PC-9 (cell line): ENCODE measurements at regions not wholly inside any gene's neighbourhood (a gene's known extent, or its start where the extent isn't known, plus 50 kb on each side); places are given as distances from the start of the nearest gene placed in this dataset.

Experiments used
- BruUV-seq: library from RNA; stranded (reverse); fragments of 400-500 nt; replicated peaks from 2 replicates; lab custom pipeline; 2021; lab: Mats Ljungman, UMichigan
- CTCF ChIA-PET: fragments of 300-600 bp; sonication (Branson Sonifier 250); formaldehyde crosslinking; loops from one replicate; lab custom pipeline; 2022; ENCODE audit warnings: antibody characterized with exemption; lab: Charles Lee
- POLR2A ChIA-PET: fragments of 300-600 bp; sonication (Branson Sonifier 250); formaldehyde crosslinking; loops from one replicate; lab custom pipeline; 2022; ENCODE audit warnings: antibody characterized with exemption; ENCODE audit not compliant: unreplicated experiment; lab: Charles Lee
- DNase-seq, 2 experiments: peaks; one replicate each; pipeline versions ENCODE4 v3.0.0 to v3.0.0-alpha.2; 2015 to 2022; ENCODE audit warnings: mixed read lengths in 1 of 2
- H2AFZ ChIP-seq: fragments of 200-600 bp; sonication (generic); 2 replicates; pipeline ENCODE4 v1.8.1; 2017; ENCODE audit warnings: antibody characterized with exemption
- H3F3A ChIP-seq: fragments of 200-600 bp; sonication (generic); 2 replicates; pipeline ENCODE4 v1.8.1; 2017; ENCODE audit warnings: antibody characterized with exemption, mild to moderate bottlenecking, low read depth; ENCODE audit not compliant: insufficient read depth
- H3K27ac ChIP-seq: fragments of 200-600 bp; sonication (generic); 2 replicates; pipeline ENCODE4 v1.6.1; 2016; ENCODE audit warnings: mixed run types
- H3K27me3 ChIP-seq: fragments of 200-600 bp; sonication (generic); 2 replicates; pipeline ENCODE4 v1.6.1; 2016; ENCODE audit warnings: low read depth, mixed run types; ENCODE audit not compliant: insufficient read depth
- H3K36me3 ChIP-seq: fragments of 200-600 bp; sonication (generic); 2 replicates; pipeline ENCODE4 v1.6.1; 2016; ENCODE audit warnings: low read depth, mixed run types
- H3K4me1 ChIP-seq: fragments of 200-600 bp; sonication (generic); replicated peaks from 2 replicates; pipeline ENCODE4 v1.6.1; 2016; ENCODE audit warnings: mixed run types; ENCODE audit not compliant: insufficient read depth
- H3K4me2 ChIP-seq: fragments of 200-600 bp; sonication (generic); 2 replicates; pipeline ENCODE4 v1.6.1; 2017; ENCODE audit warnings: mixed run types
- H3K4me3 ChIP-seq: fragments of 200-600 bp; sonication (generic); 2 replicates; pipeline ENCODE4 v1.6.1; 2016; ENCODE audit warnings: mixed run types
- H3K79me2 ChIP-seq: fragments of 200-600 bp; sonication (generic); 2 replicates; pipeline ENCODE4 v1.6.1; 2017; ENCODE audit warnings: low read depth, mixed run types
- H3K9me2 ChIP-seq: fragments of 200-600 bp; sonication (generic); 2 replicates; pipeline ENCODE4 v1.8.1; 2017; ENCODE audit warnings: mild to moderate bottlenecking; ENCODE audit not compliant: insufficient read depth
- H3K9me3 ChIP-seq: fragments of 200-600 bp; sonication (generic); 2 replicates; pipeline ENCODE4 v1.8.1; 2016; ENCODE audit warnings: low read depth; ENCODE audit not compliant: insufficient read depth
- H4K20me1 ChIP-seq: fragments of 200-600 bp; sonication (generic); 2 replicates; pipeline ENCODE4 v1.8.1; 2017; ENCODE audit not compliant: insufficient read depth
- EZH2 ChIP-seq: fragments of 200-600 bp; sonication (generic); IDR thresholded peaks from 2 replicates; pipeline ENCODE4 v1.8.0; 2017; ENCODE audit warnings: antibody characterized with exemption, low read depth
- intact Hi-C: fragments of 100-400 bp; cut with micrococcal nuclease; formaldehyde crosslinking; loops from one replicate; pipeline ENCODE4 v1.10.0; 2022; ENCODE audit not compliant: unreplicated experiment
- TF ChIP-seq, protein P1 (sequence below): fragments of 200-600 bp; sonication (generic); conservative IDR thresholded peaks from 2 replicates; pipeline ENCODE4 v1.6.1; 2017; ENCODE audit warnings: mixed run types, antibody characterized with exemption, mild to moderate bottlenecking, moderate library complexity

- no peaks in the 10 kb centered on the region for H3K27me3 ChIP-seq
- peak overlapping the region; percentile 98 for H3K27ac ChIP-seq
- H3K4me1 ChIP-seq, result peaks cover 37% of the 10 kb centered on the region
- H3K9me3 ChIP-seq, result peaks cover 7% of the 10 kb centered on the region; the same call in 1 of the 2 replicates
- no peak for TF ChIP-seq EZH2
- TF ChIP-seq, protein P1, sequence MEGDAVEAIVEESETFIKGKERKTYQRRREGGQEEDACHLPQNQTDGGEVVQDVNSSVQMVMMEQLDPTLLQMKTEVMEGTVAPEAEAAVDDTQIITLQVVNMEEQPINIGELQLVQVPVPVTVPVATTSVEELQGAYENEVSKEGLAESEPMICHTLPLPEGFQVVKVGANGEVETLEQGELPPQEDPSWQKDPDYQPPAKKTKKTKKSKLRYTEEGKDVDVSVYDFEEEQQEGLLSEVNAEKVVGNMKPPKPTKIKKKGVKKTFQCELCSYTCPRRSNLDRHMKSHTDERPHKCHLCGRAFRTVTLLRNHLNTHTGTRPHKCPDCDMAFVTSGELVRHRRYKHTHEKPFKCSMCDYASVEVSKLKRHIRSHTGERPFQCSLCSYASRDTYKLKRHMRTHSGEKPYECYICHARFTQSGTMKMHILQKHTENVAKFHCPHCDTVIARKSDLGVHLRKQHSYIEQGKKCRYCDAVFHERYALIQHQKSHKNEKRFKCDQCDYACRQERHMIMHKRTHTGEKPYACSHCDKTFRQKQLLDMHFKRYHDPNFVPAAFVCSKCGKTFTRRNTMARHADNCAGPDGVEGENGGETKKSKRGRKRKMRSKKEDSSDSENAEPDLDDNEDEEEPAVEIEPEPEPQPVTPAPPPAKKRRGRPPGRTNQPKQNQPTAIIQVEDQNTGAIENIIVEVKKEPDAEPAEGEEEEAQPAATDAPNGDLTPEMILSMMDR, result no peak
- peak overlapping the region; percentile 48 for H2AFZ ChIP-seq
- no peaks in the 10 kb centered on the region for H3K36me3 ChIP-seq
- H3K79me2 ChIP-seq, result no peaks in the 10 kb centered on the region
- DNase-seq, result peak; percentile 55 to 88
- ChIA-PET POLR2A (interaction anchor here (0.6 to 0.7 kb wide), 2 partner anchors 13 to 236 kb away, joined by 3 to 5 read pairs; no protein-coding TSS in a partner anchor), CTCF (interaction anchor here (0.6 kb wide), 1 partner anchor 91 kb away, joined by 4 read pairs; no protein-coding TSS in a partner anchor)
- peaks cover 18% of the 10 kb centered on the region for H3F3A ChIP-seq
- H3K9me2 ChIP-seq, result no peaks in the 10 kb centered on the region
- peak overlapping the region; percentile 31; the same call in 1 of the 2 replicates for H3K4me3 ChIP-seq
- intact Hi-C loops, result loop anchor here (1.0 kb wide), 2 partner anchors 31 to 101 kb away; no protein-coding TSS in a partner anchor
- H3K4me2 ChIP-seq, result peak overlapping the region; percentile 71
- BruUV-seq, result no TSS peak
- H4K20me1 ChIP-seq, result no peaks in the 10 kb centered on the region
Observed at GRCh38 chr9:90331826-90332575, 310.6 kb downstream of the DIRAS2 start.

DNA sequence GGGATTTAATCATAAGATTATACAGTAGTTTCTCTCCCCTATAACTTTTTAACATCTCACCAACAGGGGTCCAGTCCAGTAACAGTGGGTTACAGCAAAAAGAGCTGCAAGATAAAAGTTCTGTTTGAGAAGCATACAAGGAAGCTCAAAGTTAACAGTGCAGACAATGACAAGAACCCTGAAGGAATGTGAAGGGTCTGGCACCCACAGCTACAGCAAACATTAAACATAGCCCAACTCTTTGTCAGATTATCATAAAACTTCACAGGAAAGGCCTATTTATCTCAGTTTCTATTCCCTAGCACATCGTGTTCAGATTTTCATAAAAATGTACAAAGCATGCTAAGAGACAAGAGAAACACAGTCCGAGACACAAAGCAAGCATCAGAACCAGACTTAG lies 309.4 kb downstream of the DIRAS2 start:
- no peak overlapping the region for H3K4me3 ChIP-seq
- H3F3A ChIP-seq, result peaks cover 18% of the 10 kb centered on the region
- ChIA-PET CTCF (interaction anchor here (0.6 kb wide), 1 partner anchor 43 kb away, joined by 3 read pairs; no protein-coding TSS in a partner anchor), POLR2A (interaction anchor here (0.6 kb wide), 1 partner anchor 90 kb away, joined by 4 read pairs; no protein-coding TSS in a partner anchor)
- peaks cover 7% of the 10 kb centered on the region; the same call in 1 of the 2 replicates for H3K9me3 ChIP-seq
- H3K36me3 ChIP-seq, result no peaks in the 10 kb centered on the region
- H2AFZ ChIP-seq, result no peak overlapping the region
- H3K4me1 ChIP-seq, result peaks cover 37% of the 10 kb centered on the region
- no peaks in the 10 kb centered on the region for H4K20me1 ChIP-seq
- intact Hi-C loops, result no loop called here
- peak overlapping the region; percentile 98 for H3K27ac ChIP-seq
- no peaks in the 10 kb centered on the region for H3K27me3 ChIP-seq
- no peaks in the 10 kb centered on the region for H3K9me2 ChIP-seq
- TF ChIP-seq EZH2, result no peak
- TF ChIP-seq, protein P1, result no peak
- DNase-seq, result no peak
- no TSS peak for BruUV-seq
- no peaks in the 10 kb centered on the region for H3K79me2 ChIP-seq
- peak overlapping the region; percentile 71 for H3K4me2 ChIP-seq

DNA sequence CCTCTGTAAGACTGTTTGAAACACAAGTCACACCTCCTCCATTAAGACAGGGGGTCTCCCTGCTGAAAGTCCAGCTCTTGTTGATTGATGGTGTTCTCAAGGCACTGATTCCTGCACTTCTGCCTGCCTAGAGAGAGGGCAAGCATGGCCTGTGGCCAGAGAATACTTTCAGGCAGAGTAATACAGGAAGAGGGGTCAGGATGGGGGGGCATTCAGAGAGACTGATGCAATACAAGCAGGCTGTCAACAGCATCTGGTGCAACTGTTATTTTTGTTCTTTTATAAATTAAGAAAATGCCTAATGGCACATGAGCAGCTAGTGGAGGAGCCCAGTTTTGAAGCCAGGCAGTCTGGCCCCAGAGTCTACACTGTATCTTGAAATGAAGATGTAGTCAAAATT lies 302.2 kb downstream of the DIRAS2 start:
- ChIA-PET CTCF (no interaction called here), POLR2A (no interaction called here)
- no peaks in the 10 kb centered on the region for H3K9me2 ChIP-seq
- H3F3A ChIP-seq, result no peaks in the 10 kb centered on the region
- H3K9me3 ChIP-seq, result no peaks in the 10 kb centered on the region
- peaks cover 11% of the 10 kb centered on the region; the same call in 1 of the 2 replicates for H3K4me1 ChIP-seq
- H4K20me1 ChIP-seq, result no peaks in the 10 kb centered on the region
- H3K27ac ChIP-seq, result no peak overlapping the region; the same call in 1 of the 2 replicates
- no peak overlapping the region for H2AFZ ChIP-seq
- intact Hi-C loops, result no loop called here
- H3K36me3 ChIP-seq, result no peaks in the 10 kb centered on the region
- no peaks in the 10 kb centered on the region for H3K27me3 ChIP-seq
- no peak overlapping the region for H3K4me3 ChIP-seq
- H3K4me2 ChIP-seq, result no peak overlapping the region
- no peak for DNase-seq
- no peaks in the 10 kb centered on the region for H3K79me2 ChIP-seq
- TF ChIP-seq, protein P1, result no peak
- TF ChIP-seq EZH2, result no peak
- no TSS peak for BruUV-seq
